Hematopoietic multipotent progenitor cell treated with erythropoietin and hydrocortisone succinate and interleukin-3 and kit ligand, for 4 days (in vitro differentiated cells): ENCODE measurements at regions not wholly inside any gene's neighbourhood (a gene's known extent, or its start where the extent isn't known, plus 50 kb on each side); places are given as distances from the start of the nearest gene placed in this dataset.
"Not testable (repeated sequence)": the region's sequence is repeated elsewhere in the genome, so short reads cannot be mapped to it uniquely, and the experiment has no call there.

Experiments used
- DNase-seq: peaks from one replicate; pipeline ENCODE4 v3.0.0-alpha.2; 2015

GRCh38 chr15:47035475-47036406 lies 681.6 kb upstream of the SEMA6D start:
- DNase-seq: no peak

- DNase-seq: no peak
Observed at GRCh38 chr15:47037003-47037402, 680.3 kb upstream of the SEMA6D start.

DNA sequence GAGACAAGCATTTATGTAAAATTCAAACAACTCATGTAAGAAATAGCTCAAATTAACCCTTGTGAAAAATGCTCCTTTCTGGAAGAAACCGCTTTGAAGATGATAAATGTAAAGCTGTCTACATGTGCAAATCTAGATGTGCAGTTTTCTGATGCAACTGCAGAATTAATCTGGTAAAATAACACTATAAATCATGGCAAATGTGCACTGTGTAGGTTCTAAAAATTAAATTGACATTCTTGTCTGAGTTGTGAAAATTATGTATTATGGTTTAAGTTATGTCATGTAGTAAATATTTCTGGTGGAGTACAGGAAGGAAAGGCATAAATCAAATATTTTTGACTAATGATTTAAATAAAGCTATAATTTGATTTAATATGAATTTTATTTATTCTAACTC lies 678.1 kb upstream of the SEMA6D start:
- DNase-seq: no peak

DNA sequence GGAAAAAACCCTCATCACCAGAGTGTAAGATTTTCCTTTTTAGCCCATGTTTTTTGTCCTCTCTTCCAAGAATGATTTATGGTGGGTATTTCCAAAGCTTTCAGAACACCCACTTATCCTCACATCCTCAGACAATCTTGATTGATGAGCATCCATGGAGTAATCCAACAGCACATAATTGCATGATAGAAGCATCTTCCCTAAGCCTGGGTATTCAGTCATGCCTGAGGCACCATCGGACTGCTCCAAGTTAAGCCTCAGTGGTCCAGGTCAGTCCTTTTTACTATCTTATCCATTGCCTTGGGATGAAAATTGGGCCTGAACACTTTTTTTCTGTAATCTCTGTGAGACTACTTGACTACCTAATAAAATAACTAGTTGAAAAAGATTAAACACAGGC lies 676.0 kb upstream of the SEMA6D start:
- DNase-seq: no peak

DNA sequence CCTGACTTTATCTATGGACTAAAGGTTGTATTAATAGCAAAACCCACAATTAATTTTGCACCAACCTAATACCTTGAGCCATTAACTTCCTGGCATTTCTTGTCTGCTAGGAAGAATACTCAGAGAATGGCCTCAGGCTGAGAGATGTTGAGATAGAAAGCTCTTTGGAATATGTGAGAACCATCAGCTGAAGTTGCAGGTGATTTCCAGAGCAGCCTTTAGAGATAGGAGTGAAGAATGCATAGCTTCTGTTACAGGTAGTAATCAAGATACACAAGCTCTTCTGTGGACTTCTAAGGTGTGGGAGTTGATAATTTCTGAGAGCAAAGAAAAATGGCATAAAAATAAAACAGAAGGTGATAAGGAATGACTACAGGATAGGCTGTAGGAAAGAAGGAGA lies 669.3 kb upstream of the SEMA6D start:
- not testable (repeated sequence) for DNase-seq

- no peak for DNase-seq
Observed at GRCh38 chr15:47066392-47066791, 650.9 kb upstream of the SEMA6D start.

DNA sequence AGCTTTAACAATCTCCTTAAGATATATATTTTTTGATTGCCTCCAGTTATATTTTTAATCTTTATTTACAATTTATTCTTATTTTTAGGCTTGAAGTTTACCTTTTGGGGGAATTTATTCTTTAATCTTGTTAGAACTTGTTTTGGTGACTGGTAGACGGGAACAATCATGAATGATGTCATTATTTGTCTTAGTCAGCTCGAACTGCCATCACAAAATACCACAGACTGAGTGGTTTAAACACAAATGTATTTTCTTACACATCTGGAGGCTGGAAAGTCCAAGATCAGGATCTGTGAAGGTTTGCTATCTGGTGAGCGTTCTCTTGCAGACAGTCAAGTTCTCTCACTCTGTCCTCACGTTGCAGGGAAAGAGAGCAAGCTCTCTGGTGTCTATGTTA lies 639.5 kb upstream of the SEMA6D start:
- not testable (repeated sequence) for DNase-seq

GRCh38 chr15:47095833-47096232 lies 621.5 kb upstream of the SEMA6D start:
- DNase-seq: no peak

DNA sequence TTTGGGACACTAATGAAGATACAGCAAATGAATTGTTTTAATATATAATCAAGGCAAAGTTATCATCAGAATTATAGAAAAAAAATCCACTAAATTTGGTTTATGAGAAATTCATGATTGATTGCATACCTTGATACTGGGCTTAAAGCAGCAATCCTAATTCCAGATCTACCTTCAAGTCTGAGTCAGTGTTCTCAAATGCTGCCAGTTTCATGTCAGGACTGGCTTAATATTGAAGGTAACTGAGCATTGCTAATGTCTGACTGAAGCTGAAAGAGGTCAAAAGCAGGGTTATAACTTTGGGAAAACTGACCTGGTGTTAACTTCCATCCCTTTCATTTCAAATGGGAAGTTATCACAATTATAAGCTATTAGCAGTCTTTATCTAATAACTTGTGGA lies 618.8 kb upstream of the SEMA6D start:
- not testable (repeated sequence) for DNase-seq

DNA sequence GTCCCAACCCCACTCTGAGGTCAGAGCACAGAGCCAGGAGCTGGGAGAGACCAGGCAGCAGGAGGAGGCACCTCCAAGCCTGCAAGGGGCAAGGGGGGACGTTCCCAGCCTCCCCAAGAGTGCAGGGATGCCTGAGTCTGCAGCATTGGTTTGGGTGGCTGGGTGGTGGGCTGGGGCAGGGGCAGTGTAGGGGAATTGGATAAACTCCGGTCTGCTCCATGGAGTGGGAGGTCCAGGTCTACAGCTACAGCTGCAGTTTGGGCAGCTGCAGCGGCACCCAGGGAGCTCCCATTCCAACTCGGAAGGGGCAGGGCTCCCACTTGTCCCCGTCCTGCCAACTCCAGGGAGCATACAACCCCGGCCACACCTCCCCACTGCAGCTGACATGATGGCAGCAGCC lies 617.5 kb upstream of the SEMA6D start:
- DNase-seq: not testable (repeated sequence)

DNA sequence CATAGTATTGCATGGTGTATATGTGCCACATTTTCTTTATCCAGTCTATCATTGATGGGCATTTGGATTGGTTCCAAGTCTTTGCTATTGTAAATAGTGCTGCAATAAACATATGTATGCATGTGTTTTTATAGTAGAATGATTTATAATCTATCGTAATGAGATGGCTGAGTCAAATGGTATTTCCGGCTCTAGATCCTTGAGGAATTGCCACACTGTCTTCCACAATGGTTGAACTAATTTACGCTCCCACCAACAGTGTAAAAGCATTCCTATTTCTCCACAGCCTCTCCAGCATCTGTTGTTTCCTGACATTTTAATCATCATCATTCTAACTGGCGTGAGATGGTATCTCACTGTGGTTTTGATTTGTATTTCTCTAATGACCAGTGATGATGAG lies 608.5 kb upstream of the SEMA6D start:
- DNase-seq: not testable (repeated sequence)

DNA sequence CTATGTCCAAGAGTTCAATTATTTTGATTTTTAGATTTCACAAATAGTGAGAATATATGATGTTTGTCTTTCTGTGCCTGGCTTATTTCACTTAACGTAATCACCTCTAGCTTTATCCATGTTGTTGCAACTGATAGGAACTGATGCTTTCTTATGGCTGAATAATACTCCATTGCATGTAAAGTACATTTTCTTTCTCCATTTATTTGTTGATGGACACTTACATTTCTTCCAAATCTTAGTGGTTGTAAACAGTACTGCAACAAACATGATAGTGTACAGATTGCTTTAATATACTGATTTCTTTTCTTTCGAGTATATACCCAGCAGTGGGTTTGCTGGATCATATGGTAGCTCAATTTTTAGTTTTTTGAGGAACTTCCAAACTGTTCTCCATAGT lies 600.6 kb upstream of the SEMA6D start:
- DNase-seq: no peak

GRCh38 chr15:47119349-47119748 lies 598.0 kb upstream of the SEMA6D start:
- no peak for DNase-seq

DNA sequence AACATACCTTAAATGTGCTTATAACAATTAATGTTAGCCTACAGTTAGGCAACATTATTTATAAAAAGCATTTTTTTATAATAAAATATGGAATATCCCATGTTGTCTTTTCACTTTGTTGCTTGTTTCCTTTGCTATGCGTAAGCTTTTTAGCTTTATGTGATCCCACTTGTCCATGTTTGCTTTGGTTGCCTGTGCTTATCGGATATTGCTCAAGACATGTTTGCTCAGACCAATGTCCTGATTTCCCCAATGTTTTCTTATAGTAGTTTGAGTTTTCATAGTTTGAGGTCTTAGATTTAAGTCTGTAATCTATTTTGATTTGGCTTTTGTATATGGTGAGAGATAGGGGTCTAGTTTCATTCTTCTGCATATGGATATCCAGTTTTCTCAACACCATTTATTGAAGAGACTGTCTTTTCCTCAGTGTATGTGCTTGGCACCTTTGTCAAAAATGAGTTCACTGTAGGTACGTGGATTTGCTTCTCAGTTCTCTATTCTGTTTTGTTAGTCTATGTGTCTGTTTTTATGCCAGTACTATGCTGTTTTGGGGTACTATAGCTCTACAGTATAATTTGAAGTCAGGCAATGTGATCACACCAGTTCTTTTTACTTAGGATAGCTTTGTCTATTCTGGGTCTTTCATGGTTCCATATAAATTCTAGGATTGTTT lies 592.7 kb upstream of the SEMA6D start:
- DNase-seq: no peak

GRCh38 chr15:47129033-47129432 lies 588.3 kb upstream of the SEMA6D start:
- DNase-seq: no peak

DNA sequence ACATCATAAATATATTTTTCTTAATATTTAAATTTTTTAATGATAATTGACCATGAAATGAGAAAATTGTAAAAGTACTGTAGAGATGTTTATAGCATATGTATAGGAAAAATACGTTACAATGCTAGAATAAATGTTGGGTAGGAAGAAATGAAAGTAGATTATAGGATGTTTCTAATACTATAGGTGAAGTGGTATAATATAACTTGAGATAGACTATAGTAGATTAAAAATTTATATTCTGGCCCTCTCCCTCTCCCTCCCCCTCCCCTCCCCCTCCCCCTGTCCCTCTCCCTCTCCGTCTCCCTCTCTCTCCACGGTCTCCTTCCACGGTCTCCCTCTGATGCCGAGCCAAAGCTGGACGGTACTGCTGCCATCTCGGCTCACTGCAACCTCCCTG lies 585.9 kb upstream of the SEMA6D start:
- DNase-seq: not testable (repeated sequence)

DNA sequence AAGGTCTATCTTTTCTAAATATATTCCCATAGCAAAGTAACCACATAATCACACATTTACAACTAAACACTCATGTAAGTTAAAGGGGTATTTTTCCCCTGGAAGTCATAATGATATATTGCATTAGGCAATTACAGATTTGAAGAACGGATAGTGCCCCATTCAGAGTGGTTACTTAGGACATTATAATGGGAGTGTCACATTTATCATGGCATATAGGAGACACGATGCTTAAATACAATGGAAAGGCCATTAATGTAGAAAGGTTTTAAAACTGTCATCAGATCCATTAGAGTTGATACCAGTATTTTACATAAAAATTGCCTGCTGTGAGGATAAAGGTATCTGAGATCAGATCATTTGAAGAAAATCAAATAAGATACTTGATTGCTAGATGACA lies 582.0 kb upstream of the SEMA6D start:
- DNase-seq: no peak

DNA sequence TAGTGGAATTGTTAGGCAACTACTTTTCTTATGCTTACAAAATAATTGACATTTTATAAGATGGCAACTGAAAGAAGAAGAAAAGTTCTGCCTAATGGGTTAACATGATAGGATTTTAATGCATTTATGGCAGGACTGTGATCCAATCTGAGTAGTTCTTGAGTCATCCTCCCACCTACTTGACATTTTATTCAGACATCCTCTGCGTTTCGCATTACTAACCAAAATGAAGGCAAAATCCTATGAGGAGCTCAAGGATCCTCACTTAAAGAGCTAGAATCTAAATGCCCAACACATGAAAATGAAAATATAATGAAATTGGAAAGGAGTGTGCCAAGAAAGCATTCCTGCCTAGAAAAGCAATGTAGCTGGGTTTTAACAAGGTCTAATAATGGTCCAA lies 581.1 kb upstream of the SEMA6D start:
- DNase-seq: no peak

GRCh38 chr15:47139965-47140364 lies 577.3 kb upstream of the SEMA6D start:
- no peak for DNase-seq

- DNase-seq: no peak
Observed at GRCh38 chr15:47157827-47158226, 559.5 kb upstream of the SEMA6D start.

DNA sequence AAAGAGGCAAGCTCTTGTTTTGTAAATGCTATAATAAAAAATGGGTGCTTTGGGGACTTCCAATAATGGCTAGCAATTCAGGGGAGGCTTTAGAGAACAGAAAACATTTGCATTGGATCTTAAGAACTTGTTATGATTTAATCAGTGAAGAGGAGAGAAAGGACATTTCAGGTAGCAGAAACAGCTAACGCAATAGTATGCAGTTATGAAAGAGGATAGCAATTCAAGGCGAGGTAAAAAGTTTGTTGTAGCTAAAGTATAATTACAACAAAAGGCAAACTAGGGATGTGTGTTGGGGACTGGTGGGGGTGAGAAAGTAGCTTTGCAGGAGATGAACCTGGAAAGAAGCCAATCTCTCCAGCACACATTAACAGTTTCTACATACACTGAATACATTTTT lies 558.7 kb upstream of the SEMA6D start:
- no peak for DNase-seq

DNA sequence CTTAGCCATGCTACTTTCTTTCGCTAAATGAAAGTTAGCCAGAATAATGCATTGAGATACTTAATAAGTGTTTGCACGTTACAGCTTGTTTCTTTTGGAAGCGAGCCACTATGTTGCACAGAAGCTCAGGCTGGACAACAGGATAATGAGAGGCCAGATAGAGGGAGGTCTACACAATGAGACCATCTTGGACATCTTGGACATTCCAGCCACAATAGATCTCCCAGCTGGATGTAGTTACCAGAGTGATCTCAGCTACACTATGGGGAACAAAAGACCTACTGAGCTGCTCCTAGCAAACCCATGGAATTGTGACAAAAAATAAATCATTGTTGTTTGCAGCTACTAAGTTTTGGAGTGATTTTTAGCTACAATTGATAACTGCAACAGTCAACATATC lies 540.1 kb upstream of the SEMA6D start:
- no peak for DNase-seq

DNA sequence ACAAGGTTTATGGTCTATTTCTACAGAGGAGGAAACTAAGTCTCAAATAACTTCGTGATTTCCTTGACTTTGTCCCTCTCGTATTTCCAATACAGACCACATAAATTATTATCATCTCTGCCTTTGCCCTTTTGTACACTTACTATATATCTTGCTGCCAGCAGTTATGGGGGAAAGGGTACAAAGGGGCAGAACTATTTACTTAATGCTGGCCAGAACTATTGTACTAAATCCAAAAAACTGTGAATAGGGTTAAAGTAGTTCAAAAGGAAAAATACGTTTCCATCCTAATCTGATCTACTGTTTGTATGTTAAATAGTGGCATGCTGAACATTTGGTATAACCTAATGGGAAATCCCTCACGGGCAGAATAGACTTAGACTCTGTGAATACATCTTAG lies 537.3 kb upstream of the SEMA6D start:
- no peak for DNase-seq

GRCh38 chr15:47182818-47183217 lies 534.5 kb upstream of the SEMA6D start:
- DNase-seq: no peak
